ENCODE measurements at regions not wholly inside any gene's neighbourhood (a gene's known extent, or its start where the extent isn't known, plus 50 kb on each side); places are given as distances from the start of the nearest gene placed in this dataset.

GRCh38 chr11:109343242-109343641 is 78.7 kb upstream of the C11orf87 start:
- TF ChIP-seq CTCF (IDR thresholded peaks at IDR 0.05) (no peak), CHD2 (IDR thresholded peaks at IDR 0.05; ENCODE audit: low read length, partially characterized antibody) (no peak), JUND (IDR thresholded peaks at IDR 0.05) (no peak), REST (IDR thresholded peaks at IDR 0.05; ENCODE audit: low read depth, low read length) (no peak), FOXJ3 (CRISPR knock-in tag; IDR thresholded peaks at IDR 0.05) (no peak)

Data from SK-N-SH (cell line).